Progenitor cell of endocrine pancreas (in vitro differentiated cells): ENCODE measurements at regions not wholly inside any gene's neighbourhood (a gene's known extent, or its start where the extent isn't known, plus 50 kb on each side); places are given as distances from the start of the nearest gene placed in this dataset. TPM values are rescaled to one million over a fixed set of nuclear protein-coding genes. Genes with fewer than 3 reads are reported as not detected.

Experiments
- DNase-seq: peaks from one replicate; pipeline ENCODE4 v3.0.0; 2021; ENCODE audit warnings: low spot score; ENCODE audit not compliant: unreplicated experiment
- H3K27ac Mint-ChIP-seq: 2 replicates; pipeline ENCODE4 v1.8.0; 2021; ENCODE audit warnings: mild to moderate bottlenecking, moderate library complexity, mixed read lengths
- H3K27me3 Mint-ChIP-seq: 2 replicates; pipeline ENCODE4 v1.8.0; 2021; ENCODE audit warnings: mixed read lengths
- H3K36me3 Mint-ChIP-seq: 2 replicates; pipeline ENCODE4 v1.8.0; 2022; ENCODE audit warnings: mixed read lengths; ENCODE audit not compliant: insufficient read depth
- H3K4me1 Mint-ChIP-seq: 2 replicates; pipeline ENCODE4 v1.8.0; 2021; ENCODE audit warnings: low read depth, mixed read lengths
- H3K4me3 Mint-ChIP-seq: 2 replicates; pipeline ENCODE4 v1.8.0; 2021; ENCODE audit warnings: low read depth, mild to moderate bottlenecking, moderate library complexity, mixed read lengths
- H3K9me3 Mint-ChIP-seq: 2 replicates; pipeline ENCODE4 v1.8.0; 2021; ENCODE audit warnings: low read depth, mixed read lengths
- CTCF ChIP-seq: fragments of 200-600 bp; sonication (generic); IDR thresholded peaks from one replicate; pipeline ENCODE4 v1.5.0; 2021; ENCODE audit warnings: antibody characterized with exemption, mild to moderate bottlenecking; ENCODE audit not compliant: unreplicated experiment
- microRNA-seq: library from miRNA; unstranded; fragments of <30 nt; microRNA quantifications from one replicate; pipeline ENCODE4 v1.1.0, GENCODE V29; 2020; ENCODE audit warnings: borderline number of aligned reads; ENCODE audit not compliant: unreplicated experiment

DNA sequence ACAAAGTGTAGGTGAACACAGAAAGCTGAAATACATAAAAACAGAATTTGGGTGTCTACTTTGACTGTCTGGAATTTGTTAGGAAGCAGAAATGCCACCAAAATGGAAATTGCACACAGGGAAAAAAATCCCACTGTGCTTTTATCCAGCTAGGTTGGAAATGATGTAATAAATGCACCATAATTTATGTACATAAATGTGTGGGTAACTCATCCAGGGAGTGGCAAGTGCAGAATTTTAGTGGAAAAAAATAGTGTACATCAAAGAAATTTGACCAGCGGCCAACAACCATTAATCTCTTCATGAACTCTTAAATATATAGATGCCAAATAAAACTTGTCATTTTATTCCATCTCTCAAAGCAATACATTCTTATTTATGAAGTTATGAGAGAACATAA lies 105.6 kb downstream of the LLPH start:
- Mint-ChIP-seq H3K27ac (no peak overlapping the region), H3K36me3 (no peaks in the 10 kb centered on the region), H3K4me1 (no peaks in the 10 kb centered on the region), H3K27me3 (no peaks in the 10 kb centered on the region), H3K9me3 (no peaks in the 10 kb centered on the region), H3K4me3 (no peak overlapping the region)
- no peak for DNase-seq
- no peak for TF ChIP-seq CTCF

GRCh38 chr12:66020481-66020880 lies 110.1 kb downstream of the LLPH start:
- no peak for TF ChIP-seq CTCF
- H3K27ac Mint-ChIP-seq = no peak overlapping the region
- no peak overlapping the region for H3K4me3 Mint-ChIP-seq

GRCh38 chr12:66017736-66018135 lies 112.8 kb downstream of the LLPH start:
- no peak overlapping the region for H3K27ac Mint-ChIP-seq
- H3K4me1 Mint-ChIP-seq = peaks cover 19% of the 10 kb centered on the region
- no peak for TF ChIP-seq CTCF
- no peak for DNase-seq
- H3K9me3 Mint-ChIP-seq = no peaks in the 10 kb centered on the region
- H3K4me3 Mint-ChIP-seq = no peak overlapping the region
- no peaks in the 10 kb centered on the region for H3K36me3 Mint-ChIP-seq
- no peaks in the 10 kb centered on the region for H3K27me3 Mint-ChIP-seq

More at GRCh38 chr12:66020481-66020880, 110.1 kb downstream of the LLPH start:
- no peaks in the 10 kb centered on the region for H3K36me3 Mint-ChIP-seq
- H3K9me3 Mint-ChIP-seq = no peaks in the 10 kb centered on the region
- H3K4me1 Mint-ChIP-seq = peaks cover 19% of the 10 kb centered on the region
- H3K27me3 Mint-ChIP-seq = no peaks in the 10 kb centered on the region
- no peak for DNase-seq

Small RNA genes in the stretch of these regions (microRNA-seq; reads per million reads assigned to microRNA genes)
- not detected for gene MIR6074
